C4-2B (cell line): ENCODE measurements at regions not wholly inside any gene's neighbourhood (a gene's known extent, or its start where the extent isn't known, plus 50 kb on each side); places are given as distances from the start of the nearest gene placed in this dataset.

ENCODE experiments used
- ZFX ChIP-seq: fragments of 450-650 bp; IDR thresholded peaks from 2 replicates; pipeline ENCODE4 v1.6.1; 2017
- TF ChIP-seq, protein P1 (sequence below): fragments of 450-650 bp; conservative IDR thresholded peaks from 2 replicates; pipeline ENCODE4 v1.5.1; 2017; ENCODE audit warnings: mild to moderate bottlenecking

DNA sequence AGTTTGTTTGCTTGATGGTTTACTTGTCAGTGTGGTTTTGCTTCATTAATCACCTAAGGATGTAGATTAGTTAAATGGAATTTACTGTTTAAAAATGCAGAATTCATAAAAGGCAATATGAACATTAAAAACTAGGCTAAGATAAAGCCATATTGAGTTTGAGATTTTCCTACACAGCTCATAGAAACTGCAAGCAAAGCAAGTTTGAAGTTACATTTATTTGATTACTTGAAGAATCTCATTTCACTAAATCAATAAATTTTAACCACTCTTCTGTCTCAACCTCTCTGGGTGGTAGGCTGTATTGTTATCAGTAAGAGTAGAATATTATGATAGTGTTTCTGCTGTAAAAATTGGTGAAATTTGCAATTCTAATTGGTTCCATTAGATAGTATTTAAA is 1180.7 kb upstream of the SLC10A2 start:
- TF ChIP-seq, protein P1, sequence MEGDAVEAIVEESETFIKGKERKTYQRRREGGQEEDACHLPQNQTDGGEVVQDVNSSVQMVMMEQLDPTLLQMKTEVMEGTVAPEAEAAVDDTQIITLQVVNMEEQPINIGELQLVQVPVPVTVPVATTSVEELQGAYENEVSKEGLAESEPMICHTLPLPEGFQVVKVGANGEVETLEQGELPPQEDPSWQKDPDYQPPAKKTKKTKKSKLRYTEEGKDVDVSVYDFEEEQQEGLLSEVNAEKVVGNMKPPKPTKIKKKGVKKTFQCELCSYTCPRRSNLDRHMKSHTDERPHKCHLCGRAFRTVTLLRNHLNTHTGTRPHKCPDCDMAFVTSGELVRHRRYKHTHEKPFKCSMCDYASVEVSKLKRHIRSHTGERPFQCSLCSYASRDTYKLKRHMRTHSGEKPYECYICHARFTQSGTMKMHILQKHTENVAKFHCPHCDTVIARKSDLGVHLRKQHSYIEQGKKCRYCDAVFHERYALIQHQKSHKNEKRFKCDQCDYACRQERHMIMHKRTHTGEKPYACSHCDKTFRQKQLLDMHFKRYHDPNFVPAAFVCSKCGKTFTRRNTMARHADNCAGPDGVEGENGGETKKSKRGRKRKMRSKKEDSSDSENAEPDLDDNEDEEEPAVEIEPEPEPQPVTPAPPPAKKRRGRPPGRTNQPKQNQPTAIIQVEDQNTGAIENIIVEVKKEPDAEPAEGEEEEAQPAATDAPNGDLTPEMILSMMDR: no peak
- TF ChIP-seq ZFX: no peak
